Neutrophil (primary cell): ENCODE measurements at regions not wholly inside any gene's neighbourhood (a gene's known extent, or its start where the extent isn't known, plus 50 kb on each side); places are given as distances from the start of the nearest gene placed in this dataset.

Experiments
- H3K27ac ChIP-seq: fragments of 200-600 bp; sonication (generic); 2 replicates; pipeline ENCODE4 v1.5.1; 2016; ENCODE audit warnings: mild to moderate bottlenecking, moderate library complexity
- H3K27me3 ChIP-seq: fragments of 200-600 bp; sonication (generic); 2 replicates; pipeline ENCODE4 v1.6.0; 2016; ENCODE audit warnings: mild to moderate bottlenecking
- H3K36me3 ChIP-seq: fragments of 200-600 bp; sonication (generic); 2 replicates; pipeline ENCODE4 v1.5.1; 2017
- H3K4me1 ChIP-seq, 2 experiments: fragments of 200-600 bp in 1 of 2; sonication (generic) in 1 of 2; 1 replicate in 1 of 2; 2 replicates in 1 of 2; pipeline versions ENCODE4 v1.5.1 to v1.6.1; 2013 to 2016; ENCODE audit warnings: low read depth in 1 of 2, low read length in 1 of 2, mild to moderate bottlenecking in 1 of 2, moderate library complexity in 1 of 2; ENCODE audit not compliant: control insufficient read depth in 1 of 2, insufficient read depth in 1 of 2
- H3K4me3 ChIP-seq, 2 experiments: fragments of 200-600 bp in 1 of 2; sonication (generic) in 1 of 2; 1 replicate in 1 of 2; 2 replicates in 1 of 2; pipeline ENCODE4 v1.5.1; 2013 to 2016; ENCODE audit warnings: low read depth in 1 of 2, low read length in 1 of 2, mild to moderate bottlenecking in 1 of 2, moderate library complexity in 1 of 2
- H3K9me3 ChIP-seq: fragments of 200-600 bp; sonication (generic); 2 replicates; pipeline ENCODE4 v1.5.1; 2016
- TF ChIP-seq, protein P1 (sequence below): fragments of 200-600 bp; sonication (generic); IDR thresholded peaks from 2 replicates; pipeline ENCODE4 v1.5.1; 2016; ENCODE audit warnings: antibody characterized with exemption

GRCh38 chr15:95016511-95017229 is 785.3 kb downstream of the MCTP2 start:
- no peaks in the 10 kb centered on the region for H3K36me3 ChIP-seq
- TF ChIP-seq, protein P1, sequence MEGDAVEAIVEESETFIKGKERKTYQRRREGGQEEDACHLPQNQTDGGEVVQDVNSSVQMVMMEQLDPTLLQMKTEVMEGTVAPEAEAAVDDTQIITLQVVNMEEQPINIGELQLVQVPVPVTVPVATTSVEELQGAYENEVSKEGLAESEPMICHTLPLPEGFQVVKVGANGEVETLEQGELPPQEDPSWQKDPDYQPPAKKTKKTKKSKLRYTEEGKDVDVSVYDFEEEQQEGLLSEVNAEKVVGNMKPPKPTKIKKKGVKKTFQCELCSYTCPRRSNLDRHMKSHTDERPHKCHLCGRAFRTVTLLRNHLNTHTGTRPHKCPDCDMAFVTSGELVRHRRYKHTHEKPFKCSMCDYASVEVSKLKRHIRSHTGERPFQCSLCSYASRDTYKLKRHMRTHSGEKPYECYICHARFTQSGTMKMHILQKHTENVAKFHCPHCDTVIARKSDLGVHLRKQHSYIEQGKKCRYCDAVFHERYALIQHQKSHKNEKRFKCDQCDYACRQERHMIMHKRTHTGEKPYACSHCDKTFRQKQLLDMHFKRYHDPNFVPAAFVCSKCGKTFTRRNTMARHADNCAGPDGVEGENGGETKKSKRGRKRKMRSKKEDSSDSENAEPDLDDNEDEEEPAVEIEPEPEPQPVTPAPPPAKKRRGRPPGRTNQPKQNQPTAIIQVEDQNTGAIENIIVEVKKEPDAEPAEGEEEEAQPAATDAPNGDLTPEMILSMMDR: no peak
- H3K27ac ChIP-seq: no peak overlapping the region
- H3K27me3 ChIP-seq: no peaks in the 10 kb centered on the region
- no peaks in the 10 kb centered on the region for H3K9me3 ChIP-seq
- H3K4me3 ChIP-seq: no peak overlapping the region
- no peaks in the 10 kb centered on the region for H3K4me1 ChIP-seq

GRCh38 chr15:95017666-95018328 is 786.4 kb downstream of the MCTP2 start:
- Histone ChIP-seq H3K27ac (no peak overlapping the region), H3K9me3 (no peaks in the 10 kb centered on the region), H3K4me3 (no peak overlapping the region), H3K27me3 (no peaks in the 10 kb centered on the region), H3K36me3 (no peaks in the 10 kb centered on the region), H3K4me1 (no peaks in the 10 kb centered on the region)
- TF ChIP-seq, protein P1: no peak

DNA sequence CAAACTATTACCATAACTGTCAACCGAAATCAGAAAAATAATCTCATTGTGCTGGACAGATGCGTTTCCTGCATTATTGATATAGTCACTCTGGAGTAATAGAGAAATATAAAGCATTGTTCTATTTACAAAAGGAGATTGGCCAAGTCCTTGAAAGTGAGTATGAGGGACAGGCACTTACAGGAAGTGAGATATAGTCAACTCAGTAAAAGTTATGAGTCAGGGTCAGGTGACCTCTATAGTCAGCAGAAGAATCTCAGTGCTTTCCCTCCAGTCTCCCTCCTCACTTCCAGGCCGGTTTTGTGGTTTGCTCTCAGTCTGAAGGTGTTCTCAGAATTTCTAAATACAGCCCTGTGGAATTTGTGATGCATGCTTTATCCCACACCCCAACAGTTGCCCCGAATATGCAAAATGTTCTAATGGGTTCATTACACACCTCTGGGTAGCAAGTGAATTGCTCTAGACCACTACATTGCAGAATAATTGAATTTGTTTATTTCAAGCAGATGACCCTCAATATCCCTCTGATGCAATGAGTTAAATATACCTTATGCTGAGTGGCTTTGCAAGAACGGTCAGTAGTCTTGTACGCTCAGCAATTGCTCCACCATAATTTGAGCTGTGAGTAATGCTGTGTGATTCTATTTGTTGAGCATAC is 787.7 kb downstream of the MCTP2 start:
- Histone ChIP-seq H3K9me3 (no peaks in the 10 kb centered on the region), H3K4me3 (no peak overlapping the region), H3K4me1 (no peaks in the 10 kb centered on the region), H3K27ac (no peak overlapping the region), H3K27me3 (no peaks in the 10 kb centered on the region), H3K36me3 (no peaks in the 10 kb centered on the region)
- TF ChIP-seq, protein P1: no peak

DNA sequence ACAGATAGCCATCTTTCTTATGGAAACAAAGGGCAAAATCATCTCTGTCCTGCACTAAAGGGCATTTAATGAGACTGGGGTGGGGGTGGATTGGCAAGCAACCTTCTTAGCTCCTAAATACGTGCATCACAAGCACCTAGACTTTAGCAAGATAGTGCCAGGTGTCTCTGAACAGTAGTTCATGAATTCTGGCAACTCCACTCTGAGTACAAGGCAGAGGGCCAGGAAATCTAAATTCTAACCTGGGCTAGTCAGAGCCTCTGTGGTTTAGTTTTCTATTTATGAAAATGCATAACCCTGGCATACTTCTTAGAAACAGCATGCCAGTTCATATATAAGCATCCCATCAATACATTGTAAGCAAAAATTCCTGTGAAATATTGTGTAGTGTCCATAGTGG is 788.5 kb downstream of the MCTP2 start:
- Histone ChIP-seq H3K9me3 (no peaks in the 10 kb centered on the region), H3K4me3 (no peak overlapping the region), H3K36me3 (no peaks in the 10 kb centered on the region), H3K27ac (no peak overlapping the region), H3K4me1 (no peaks in the 10 kb centered on the region), H3K27me3 (no peaks in the 10 kb centered on the region)
- TF ChIP-seq, protein P1: no peak

GRCh38 chr15:95021816-95022215 is 790.5 kb downstream of the MCTP2 start:
- no peak overlapping the region for H3K4me3 ChIP-seq
- no peak overlapping the region for H3K27ac ChIP-seq
- TF ChIP-seq, protein P1: no peak
- H3K36me3 ChIP-seq: no peaks in the 10 kb centered on the region
- no peaks in the 10 kb centered on the region for H3K4me1 ChIP-seq
- no peaks in the 10 kb centered on the region for H3K27me3 ChIP-seq
- H3K9me3 ChIP-seq: no peaks in the 10 kb centered on the region
